ENCODE measurements at regions not wholly inside any gene's neighbourhood (a gene's known extent, or its start where the extent isn't known, plus 50 kb on each side); places are given as distances from the start of the nearest gene placed in this dataset.
"Not testable (repeated sequence)": the region's sequence is repeated elsewhere in the genome, so short reads cannot be mapped to it uniquely, and the experiment has no call there.

DNA sequence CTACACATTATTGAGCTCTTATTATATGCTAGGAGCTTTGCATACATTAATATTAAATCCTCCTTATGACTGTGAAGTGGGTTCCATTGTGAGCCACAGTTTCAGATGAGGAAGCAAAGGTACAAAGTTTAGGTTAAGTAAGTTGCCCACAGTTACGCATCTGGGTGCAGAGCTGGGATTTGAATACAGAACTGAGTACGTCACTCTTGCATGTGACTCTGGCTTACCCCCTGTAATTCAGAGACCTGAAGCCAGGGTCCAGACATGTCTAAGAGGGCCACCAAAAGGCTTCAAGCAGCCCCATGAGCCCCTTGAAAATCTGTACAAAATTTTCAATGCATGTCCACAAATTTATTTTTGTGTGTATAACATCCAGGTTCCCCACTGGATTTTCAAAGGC is 71.8 kb downstream of the KLF15 start:
- H3K27me3 Mint-ChIP-seq (ENCODE audit: low read depth in 3 of 3) = peaks cover 49 to 61% (median 54%) of the 10 kb centered on the region in 3 donors
- intact Hi-C loops (cut with micrococcal nuclease) = no loop called here

DNA sequence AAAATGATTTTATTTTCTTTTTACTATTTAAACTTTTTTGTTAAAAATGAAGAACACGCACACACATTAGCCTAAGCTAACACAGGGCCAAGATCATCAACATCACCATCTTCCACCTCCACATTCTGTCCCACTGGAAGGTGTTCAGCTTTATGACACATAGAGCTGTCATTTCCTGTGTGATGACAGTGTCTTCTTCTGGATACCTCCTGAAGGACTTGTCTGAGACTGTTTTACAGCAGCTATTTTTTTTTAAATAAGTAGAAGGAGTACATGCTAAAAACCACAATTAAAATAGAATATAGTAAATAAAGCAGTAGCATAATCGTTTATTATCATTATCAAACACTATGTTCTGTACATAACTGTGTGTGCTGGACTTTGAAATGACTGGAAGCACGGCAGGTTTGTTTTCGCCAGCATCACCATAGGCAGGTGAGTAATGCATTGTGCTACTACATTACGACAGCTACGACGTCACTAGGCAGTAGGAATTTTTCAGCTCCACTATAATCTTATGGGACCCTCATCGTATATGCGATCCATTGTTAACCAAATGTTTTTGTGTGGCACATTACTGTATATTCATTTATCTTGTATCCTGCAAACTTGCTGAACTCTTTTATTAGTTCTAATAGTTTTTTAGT is 72.8 kb downstream of the KLF15 start:
- no peak overlapping the region for H3K4me3 Mint-ChIP-seq
- H3K4me1 ChIP-seq (ENCODE audit: control insufficient read depth in 1 of 2, insufficient read depth in 2 of 2, low read length in 2 of 2) = peaks cover 5 to 8% of the 10 kb centered on the region in 2 donors
- peaks cover 11% of the 10 kb centered on the region for H3K4me1 Mint-ChIP-seq
- peaks cover 36 to 56% of the 10 kb centered on the region in 2 donors for H3K27me3 ChIP-seq (ENCODE audit: control insufficient read depth in 2 of 2, insufficient read depth in 2 of 2, low read length in 2 of 2)
- H3K9me3 ChIP-seq (replicated peaks in 1 of 2; ENCODE audit: control insufficient read depth in 1 of 2, insufficient read depth in 1 of 2, low read length in 2 of 2) = peaks cover 0 to 14% of the 10 kb centered on the region in 2 donors
- WGBS (ENCODE audit: insufficient coverage) = no CpG with 5 or more reads among the region's 9 CpGs
- no peak overlapping the region for H2AFZ ChIP-seq (ENCODE audit: insufficient read depth, low read depth, low read length, poor library complexity, severe bottlenecking)
- H3K79me2 ChIP-seq (ENCODE audit: insufficient read depth, low read length) = no peaks in the 10 kb centered on the region
- no peaks in the 10 kb centered on the region for H3K36me3 ChIP-seq (replicated peaks in 1 of 2; ENCODE audit: control insufficient read depth in 1 of 2, insufficient read depth in 2 of 2, low read length in 2 of 2)
- intact Hi-C loops (cut with micrococcal nuclease) = no loop called here
- peaks cover 2 to 4% of the 10 kb centered on the region in 2 donors for H3K36me3 Mint-ChIP-seq
- H3K4me2 ChIP-seq (replicated peaks; ENCODE audit: extremely low read depth, low read length, poor library complexity, severe bottlenecking) = no peak overlapping the region
- no peak overlapping the region for H3K9ac ChIP-seq (ENCODE audit: insufficient read depth, low read length, poor library complexity, severe bottlenecking)
- H3K27me3 Mint-ChIP-seq (ENCODE audit: low read depth in 3 of 3) = peaks cover 39 to 57% (median 45%) of the 10 kb centered on the region in 3 donors
- H3K4me3 ChIP-seq (replicated peaks in 1 of 3; ENCODE audit: low read depth in 2 of 3, low read length in 3 of 3) = no peak overlapping the region
- peaks cover 0 to 14% (median 4%) of the 10 kb centered on the region in 7 donors for H3K9me3 Mint-ChIP-seq
- TF ChIP-seq, protein P1, sequence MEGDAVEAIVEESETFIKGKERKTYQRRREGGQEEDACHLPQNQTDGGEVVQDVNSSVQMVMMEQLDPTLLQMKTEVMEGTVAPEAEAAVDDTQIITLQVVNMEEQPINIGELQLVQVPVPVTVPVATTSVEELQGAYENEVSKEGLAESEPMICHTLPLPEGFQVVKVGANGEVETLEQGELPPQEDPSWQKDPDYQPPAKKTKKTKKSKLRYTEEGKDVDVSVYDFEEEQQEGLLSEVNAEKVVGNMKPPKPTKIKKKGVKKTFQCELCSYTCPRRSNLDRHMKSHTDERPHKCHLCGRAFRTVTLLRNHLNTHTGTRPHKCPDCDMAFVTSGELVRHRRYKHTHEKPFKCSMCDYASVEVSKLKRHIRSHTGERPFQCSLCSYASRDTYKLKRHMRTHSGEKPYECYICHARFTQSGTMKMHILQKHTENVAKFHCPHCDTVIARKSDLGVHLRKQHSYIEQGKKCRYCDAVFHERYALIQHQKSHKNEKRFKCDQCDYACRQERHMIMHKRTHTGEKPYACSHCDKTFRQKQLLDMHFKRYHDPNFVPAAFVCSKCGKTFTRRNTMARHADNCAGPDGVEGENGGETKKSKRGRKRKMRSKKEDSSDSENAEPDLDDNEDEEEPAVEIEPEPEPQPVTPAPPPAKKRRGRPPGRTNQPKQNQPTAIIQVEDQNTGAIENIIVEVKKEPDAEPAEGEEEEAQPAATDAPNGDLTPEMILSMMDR (IDR thresholded peaks at IDR 0.05) = no peak
- no peak overlapping the region for H3K27ac ChIP-seq (ENCODE audit: low read depth in 1 of 2, low read length in 2 of 2)
- no peak overlapping the region for H3K27ac Mint-ChIP-seq
- peak in 1 of 3 donors; percentile 17 for DNase-seq
- no peaks in the 10 kb centered on the region for H4K20me1 ChIP-seq (ENCODE audit: insufficient read depth, low read length)

More for the DNA sequence above, 71.8 kb downstream of the KLF15 start:
- H2AFZ ChIP-seq (ENCODE audit: insufficient read depth, low read depth, low read length, poor library complexity, severe bottlenecking) = no peak overlapping the region
- no peak overlapping the region for H3K27ac ChIP-seq (ENCODE audit: low read depth in 1 of 2, low read length in 2 of 2)
- Mint-ChIP-seq H3K4me3 (no peak overlapping the region), H3K36me3 (peaks cover 2 to 4% of the 10 kb centered on the region in 2 donors), H3K9me3 (peaks cover 0 to 17% (median 4%) of the 10 kb centered on the region in 7 donors), H3K4me1 (peaks cover 11% of the 10 kb centered on the region), H3K27ac (no peak overlapping the region)
- H3K4me2 ChIP-seq (replicated peaks; ENCODE audit: extremely low read depth, low read length, poor library complexity, severe bottlenecking) = no peak overlapping the region
- TF ChIP-seq, protein P1 (IDR thresholded peaks at IDR 0.05) = no peak
- peaks cover 0 to 14% of the 10 kb centered on the region in 2 donors for H3K9me3 ChIP-seq (replicated peaks in 1 of 2; ENCODE audit: control insufficient read depth in 1 of 2, insufficient read depth in 1 of 2, low read length in 2 of 2)
- no peak for DNase-seq
- no peak overlapping the region for H3K4me3 ChIP-seq (replicated peaks in 1 of 3; ENCODE audit: low read depth in 2 of 3, low read length in 3 of 3)
- 90% methylated on average over 2 of the region's 2 CpGs for WGBS (ENCODE audit: insufficient coverage)
- no peaks in the 10 kb centered on the region for H3K79me2 ChIP-seq (ENCODE audit: insufficient read depth, low read length)
- no peaks in the 10 kb centered on the region for H4K20me1 ChIP-seq (ENCODE audit: insufficient read depth, low read length)
- H3K4me1 ChIP-seq (ENCODE audit: control insufficient read depth in 1 of 2, insufficient read depth in 2 of 2, low read length in 2 of 2) = peaks cover 5 to 8% of the 10 kb centered on the region in 2 donors
- H3K27me3 ChIP-seq (ENCODE audit: control insufficient read depth in 2 of 2, insufficient read depth in 2 of 2, low read length in 2 of 2) = peaks cover 43 to 66% of the 10 kb centered on the region in 2 donors
- H3K9ac ChIP-seq (ENCODE audit: insufficient read depth, low read length, poor library complexity, severe bottlenecking) = no peak overlapping the region
- no peaks in the 10 kb centered on the region for H3K36me3 ChIP-seq (replicated peaks in 1 of 2; ENCODE audit: control insufficient read depth in 1 of 2, insufficient read depth in 2 of 2, low read length in 2 of 2)

DNA sequence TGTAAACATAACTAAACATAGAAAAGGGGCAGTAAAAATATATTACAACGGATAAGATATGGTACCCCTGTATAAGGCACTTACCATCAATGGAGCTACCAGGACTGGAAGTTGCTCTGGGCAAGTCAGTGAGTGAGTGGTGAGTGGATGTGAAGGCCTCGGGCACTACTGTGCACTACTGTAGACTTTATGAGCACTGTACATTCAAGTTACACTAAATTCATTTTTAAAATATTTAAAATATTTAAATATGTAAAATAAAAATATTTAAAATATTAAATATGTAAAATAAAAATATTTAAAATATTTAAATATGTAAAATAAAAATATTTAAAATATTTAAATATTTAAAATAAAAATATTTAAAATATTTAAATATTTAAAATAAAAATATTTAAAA is 73.6 kb downstream of the KLF15 start:
- H3K9ac ChIP-seq (ENCODE audit: insufficient read depth, low read length, poor library complexity, severe bottlenecking); H3K27ac Mint-ChIP-seq; H2AFZ ChIP-seq (ENCODE audit: insufficient read depth, low read depth, low read length, poor library complexity, severe bottlenecking); H3K27ac ChIP-seq (ENCODE audit: low read depth in 1 of 2, low read length in 2 of 2); H3K36me3 ChIP-seq (replicated peaks in 1 of 2; ENCODE audit: control insufficient read depth in 1 of 2, insufficient read depth in 2 of 2, low read length in 2 of 2); DNase-seq; H3K36me3 Mint-ChIP-seq; H4K20me1 ChIP-seq (ENCODE audit: insufficient read depth, low read length); H3K4me2 ChIP-seq (replicated peaks; ENCODE audit: extremely low read depth, low read length, poor library complexity, severe bottlenecking); H3K79me2 ChIP-seq (ENCODE audit: insufficient read depth, low read length); H3K4me3 ChIP-seq (replicated peaks in 1 of 3; ENCODE audit: low read depth in 2 of 3, low read length in 3 of 3); intact Hi-C loops (cut with micrococcal nuclease); H3K4me3 Mint-ChIP-seq; H3K4me1 ChIP-seq (ENCODE audit: control insufficient read depth in 1 of 2, insufficient read depth in 2 of 2, low read length in 2 of 2): not testable (repeated sequence)
- no CpG with 5 or more reads among the region's 2 CpGs for WGBS (ENCODE audit: insufficient coverage)
- H3K9me3 Mint-ChIP-seq = peaks cover 0 to 14% (median 4%) of the 10 kb centered on the region in 7 donors
- H3K27me3 Mint-ChIP-seq (ENCODE audit: low read depth in 3 of 3) = peaks cover 31 to 50% (median 38%) of the 10 kb centered on the region in 3 donors
- peaks cover 0 to 14% of the 10 kb centered on the region in 2 donors for H3K9me3 ChIP-seq (replicated peaks in 1 of 2; ENCODE audit: control insufficient read depth in 1 of 2, insufficient read depth in 1 of 2, low read length in 2 of 2)
- peaks cover 11% of the 10 kb centered on the region for H3K4me1 Mint-ChIP-seq
- peaks cover 29 to 49% of the 10 kb centered on the region in 2 donors for H3K27me3 ChIP-seq (ENCODE audit: control insufficient read depth in 2 of 2, insufficient read depth in 2 of 2, low read length in 2 of 2)
